GM21515 (cell line): ENCODE measurements at regions not wholly inside any gene's neighbourhood (a gene's known extent, or its start where the extent isn't known, plus 50 kb on each side); places are given as distances from the start of the nearest gene placed in this dataset.
"Not testable (repeated sequence)": the region's sequence is repeated elsewhere in the genome, so short reads cannot be mapped to it uniquely, and the experiment has no call there.

Source experiments
- ATAC-seq: cut with Tn5 transposase; IDR thresholded peaks from one replicate; pipeline ENCODE4 v1.9.1; 2021; ENCODE audit not compliant: unreplicated experiment

DNA sequence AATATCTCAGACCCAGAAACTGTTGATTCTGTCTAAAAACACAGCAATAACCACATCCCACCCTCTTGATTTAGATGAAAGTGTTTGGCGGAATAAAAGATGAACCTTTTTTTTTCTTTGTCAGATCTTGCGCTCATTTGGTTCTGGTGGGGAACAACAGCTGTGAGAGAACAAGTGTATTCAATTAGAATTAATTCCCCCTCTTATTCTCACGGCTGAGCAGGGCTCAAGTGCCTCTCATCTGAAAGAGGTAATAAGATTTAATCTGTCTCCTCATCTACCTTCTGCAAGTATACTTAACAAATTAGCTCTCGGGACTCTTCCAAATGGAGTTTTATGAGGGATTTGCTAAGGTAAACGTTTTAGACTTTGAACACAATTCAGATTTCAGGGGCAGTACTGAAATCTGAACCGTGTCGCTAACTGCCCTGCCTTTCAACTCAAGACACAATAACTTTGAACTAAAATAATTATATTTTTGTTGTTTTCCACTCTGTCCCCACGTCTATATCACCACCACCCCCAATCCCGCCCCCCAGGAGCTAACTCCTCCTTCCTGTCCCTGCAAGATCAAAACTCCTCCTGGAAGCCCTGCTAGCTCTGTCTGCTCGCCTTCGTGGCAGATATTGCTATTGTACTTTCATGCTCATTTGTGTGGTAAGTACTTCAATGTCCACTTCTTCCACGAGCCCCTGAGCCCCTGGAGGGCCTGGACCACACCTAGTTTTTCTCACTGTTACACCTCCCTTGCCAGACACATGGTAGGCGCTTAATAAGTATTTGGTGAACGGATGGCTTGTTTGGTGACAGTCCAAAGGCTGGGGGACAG lies 54.2 kb upstream of the ROPN1B start:
- not testable (repeated sequence) for ATAC-seq

DNA sequence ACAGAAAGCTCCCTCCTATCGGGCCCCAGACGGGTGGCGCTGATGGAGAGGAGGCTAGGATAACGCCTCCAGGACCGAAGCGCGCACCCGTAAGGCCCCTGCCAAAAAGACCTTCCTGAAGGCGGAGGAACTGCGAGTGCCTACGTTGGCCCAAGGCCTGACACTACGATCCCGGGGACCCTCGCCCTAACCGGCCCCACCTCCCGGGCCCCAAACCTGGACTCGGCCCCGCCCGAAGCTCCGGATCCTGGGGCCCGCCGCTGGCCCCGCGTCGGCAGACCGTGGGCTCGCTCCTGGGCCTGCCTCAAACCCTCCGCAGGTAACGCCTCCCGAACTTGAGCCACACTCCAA lies 53.6 kb upstream of the ROPN1B start:
- ATAC-seq = not testable (repeated sequence)

DNA sequence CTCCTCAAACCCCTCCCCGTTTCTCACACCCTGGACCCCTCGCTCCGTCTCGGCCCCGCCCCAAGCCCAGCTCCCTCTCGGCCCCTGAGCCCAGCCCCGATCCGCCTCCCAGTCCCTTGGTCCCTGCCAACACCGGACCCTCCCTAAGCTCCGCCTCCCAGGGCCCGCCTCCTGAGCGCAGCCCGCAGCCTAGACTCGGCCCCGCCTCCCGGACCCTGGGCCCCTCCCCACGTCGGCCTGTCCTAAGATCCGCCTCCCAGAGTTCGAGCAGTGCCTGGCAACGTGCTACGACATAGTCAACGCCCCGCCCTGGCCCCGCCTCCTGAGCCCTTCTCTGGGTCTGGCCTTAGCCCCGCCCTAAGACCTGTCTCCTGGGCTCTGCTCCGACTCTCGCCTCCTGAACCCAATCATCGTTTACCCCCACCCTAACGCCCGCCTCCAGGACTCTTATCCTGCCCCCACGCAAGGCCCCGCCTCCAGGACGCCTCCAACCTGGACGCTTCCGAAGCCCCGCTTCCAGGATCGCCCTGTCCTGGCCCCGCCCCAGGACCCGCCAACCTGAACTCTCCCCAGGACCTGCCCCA lies 53.1 kb upstream of the ROPN1B start:
- ATAC-seq = peak; percentile 86

DNA sequence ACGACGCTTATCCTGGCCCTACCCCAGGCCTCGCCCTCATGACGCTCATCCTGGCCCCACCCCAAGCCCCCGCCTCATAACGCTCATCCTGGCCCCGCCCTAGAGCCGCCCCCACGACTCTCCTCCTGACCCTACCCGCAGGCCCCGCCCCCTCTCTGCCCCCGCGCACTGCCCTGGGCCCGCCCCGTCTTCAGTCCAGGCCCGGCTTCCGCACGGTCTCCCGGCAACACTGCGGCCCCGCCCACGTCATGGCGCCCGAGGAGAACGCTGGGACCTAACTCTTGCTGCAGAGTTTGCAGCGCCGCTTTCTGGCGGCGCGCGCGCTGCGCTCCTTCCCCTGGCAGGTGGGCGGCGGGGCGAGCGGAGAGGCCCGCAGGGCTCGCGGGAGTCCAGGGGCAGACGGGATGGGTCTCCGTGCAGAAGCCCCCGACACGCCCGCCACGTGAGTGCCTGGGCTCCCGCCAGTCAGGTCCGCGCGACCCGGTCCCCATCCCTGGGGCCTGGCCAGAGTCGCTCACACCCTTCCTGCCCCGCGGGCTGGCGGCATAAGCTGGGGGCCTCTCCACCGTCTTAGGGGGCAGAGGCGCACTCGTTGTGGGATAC lies 52.5 kb upstream of the ROPN1B start:
- ATAC-seq = peak; percentile 73

DNA sequence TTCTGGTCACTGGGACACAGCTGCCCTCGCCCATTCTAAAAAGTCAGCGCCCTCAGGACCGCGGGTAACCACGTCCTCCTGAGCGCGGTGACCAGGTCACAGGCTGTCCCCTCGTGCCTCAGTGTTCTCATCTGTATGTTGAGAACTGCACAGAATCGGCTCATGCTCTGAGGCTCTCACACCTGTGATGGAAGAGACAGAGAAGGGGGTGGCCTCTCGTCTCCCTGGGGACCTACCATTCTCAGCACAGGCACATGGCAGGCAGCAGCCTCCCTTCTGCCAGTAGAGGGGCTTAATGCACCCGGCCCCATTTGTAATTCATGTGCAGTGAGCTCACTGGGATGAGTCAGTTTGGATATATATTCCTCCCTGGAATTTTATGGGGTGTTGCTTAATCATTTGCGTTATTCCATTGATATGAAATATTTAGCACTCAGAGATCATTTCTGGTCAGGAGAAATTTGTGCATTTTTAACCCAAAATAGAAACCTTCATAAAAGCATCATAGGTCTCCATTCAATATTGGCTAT lies 51.9 kb upstream of the ROPN1B start:
- ATAC-seq = not testable (repeated sequence)

DNA sequence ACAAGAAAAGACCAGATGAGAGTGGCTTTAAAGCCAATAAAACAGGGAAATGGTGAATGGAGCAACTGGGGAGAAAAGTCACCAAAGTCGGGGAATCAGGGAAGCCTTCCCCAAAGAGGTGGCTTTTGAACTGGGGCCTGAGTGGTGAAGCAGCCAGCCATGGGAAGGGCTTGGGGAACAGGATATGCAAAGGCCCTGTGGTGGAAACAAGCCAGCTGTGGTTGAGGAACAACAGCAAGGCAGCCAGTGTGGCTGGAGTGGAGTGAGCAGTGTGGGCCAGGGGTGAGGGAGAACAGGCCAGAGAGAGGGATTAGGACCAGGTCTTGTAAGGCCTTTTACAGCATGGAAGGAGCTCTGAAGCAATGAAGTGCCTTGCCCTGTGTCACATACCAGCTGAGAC lies 51.0 kb upstream of the ROPN1B start:
- ATAC-seq = not testable (repeated sequence)

DNA sequence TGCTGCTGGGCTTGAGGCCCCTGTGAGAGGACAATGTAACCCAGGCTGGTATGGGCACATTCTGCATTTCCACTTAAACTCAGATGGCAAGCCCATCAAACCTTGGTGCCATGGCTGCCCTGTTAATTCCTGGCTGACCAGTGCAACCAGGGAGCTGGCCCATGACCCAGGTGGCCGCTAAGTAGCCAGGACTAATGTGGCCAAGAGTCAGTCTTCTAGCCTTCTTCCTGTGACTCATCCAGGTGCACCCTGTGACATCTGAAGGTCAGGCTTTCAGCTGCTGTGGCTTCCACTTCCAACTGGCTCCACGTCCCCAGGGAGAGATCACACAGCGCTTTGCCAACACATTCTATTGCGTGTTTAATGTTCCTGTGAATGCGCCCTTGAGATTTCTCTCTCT lies 50.5 kb upstream of the ROPN1B start:
- not testable (repeated sequence) for ATAC-seq

DNA sequence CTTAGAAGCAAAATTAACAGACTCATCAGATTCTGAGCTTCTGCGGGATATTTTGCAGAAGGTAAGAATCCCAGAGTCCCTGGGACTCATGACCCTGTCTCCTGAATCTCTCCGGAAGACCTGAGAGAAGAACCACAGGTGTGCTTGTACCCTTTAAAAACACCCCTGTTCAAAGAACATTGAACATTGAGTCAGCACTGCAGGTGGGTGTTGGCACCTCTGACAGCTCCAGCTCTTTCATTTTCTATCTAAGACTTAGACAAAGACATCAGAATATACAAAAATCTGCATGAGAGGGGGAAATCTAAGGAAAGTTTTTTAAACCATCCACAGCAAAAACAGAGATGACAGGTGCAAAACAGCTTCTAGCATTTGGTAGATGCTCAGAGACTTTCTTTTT lies 50.1 kb upstream of the ROPN1B start:
- not testable (repeated sequence) for ATAC-seq
